ENCODE measurements at regions not wholly inside any gene's neighbourhood (a gene's known extent, or its start where the extent isn't known, plus 50 kb on each side); places are given as distances from the start of the nearest gene placed in this dataset.

DNA sequence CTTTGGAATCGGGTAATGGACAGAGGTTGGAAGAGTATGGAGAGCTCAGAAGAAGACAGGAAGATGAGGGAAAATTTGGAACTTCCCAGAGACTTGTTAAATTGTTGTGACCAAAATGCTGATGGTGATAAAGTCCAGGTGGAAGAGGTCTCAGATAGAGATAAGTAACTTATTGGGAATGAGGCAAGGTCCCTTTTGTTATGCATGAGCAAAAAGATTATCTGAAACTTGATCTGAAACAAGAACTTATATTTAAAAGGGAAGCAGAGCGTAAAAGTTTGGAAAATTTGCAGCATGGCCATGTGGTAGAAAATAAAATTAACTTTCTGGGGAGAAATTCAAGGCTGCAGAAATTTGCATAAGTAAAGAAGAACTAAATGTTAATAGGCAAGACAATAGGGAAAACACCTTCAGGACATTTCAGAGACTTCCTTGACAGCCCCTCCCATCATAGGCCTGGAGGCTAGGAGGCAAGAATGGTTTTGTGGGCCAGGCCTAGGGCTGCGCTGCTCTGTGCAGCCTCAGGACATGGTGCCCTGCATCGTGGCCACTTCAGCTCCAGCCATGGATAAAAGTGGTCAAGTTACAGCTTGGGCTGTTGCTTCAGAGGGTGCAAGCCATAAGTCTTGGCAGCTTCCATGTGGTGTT is 425.7 kb upstream of the PRICKLE1 start:
- ATAC-seq (ENCODE audit: low read depth in 2 of 2) (no peak), DNase-seq (no peak)
- no peaks in the 10 kb centered on the region for H3K9me3 ChIP-seq (ENCODE audit: control insufficient read depth in 2 of 2, low read length in 2 of 2)
- H3K36me3 Mint-ChIP-seq, result no peaks in the 10 kb centered on the region
- no peaks in the 10 kb centered on the region for H3K36me3 ChIP-seq (ENCODE audit: control insufficient read depth, insufficient read depth, low read length)
- H3K27me3 Mint-ChIP-seq, result no peaks in the 10 kb centered on the region
- H3K4me1 Mint-ChIP-seq, result no peaks in the 10 kb centered on the region
- no peak overlapping the region for H3K4me3 ChIP-seq (ENCODE audit: low read depth, low read length)
- H3K27ac ChIP-seq (ENCODE audit: insufficient read depth, low read length, poor library complexity, severe bottlenecking), result no peak overlapping the region
- H3K4me1 ChIP-seq (ENCODE audit: control insufficient read depth, insufficient read depth, low read length, poor library complexity, severe bottlenecking), result no peaks in the 10 kb centered on the region
- no peak overlapping the region for H3K27ac Mint-ChIP-seq
- no peak overlapping the region for H3K4me3 Mint-ChIP-seq
- H3K27me3 ChIP-seq (ENCODE audit: control insufficient read depth, insufficient read depth, low read length), result no peaks in the 10 kb centered on the region
- peaks cover 0 to 9% (median 1%) of the 10 kb centered on the region in 7 donors for H3K9me3 Mint-ChIP-seq

DNA sequence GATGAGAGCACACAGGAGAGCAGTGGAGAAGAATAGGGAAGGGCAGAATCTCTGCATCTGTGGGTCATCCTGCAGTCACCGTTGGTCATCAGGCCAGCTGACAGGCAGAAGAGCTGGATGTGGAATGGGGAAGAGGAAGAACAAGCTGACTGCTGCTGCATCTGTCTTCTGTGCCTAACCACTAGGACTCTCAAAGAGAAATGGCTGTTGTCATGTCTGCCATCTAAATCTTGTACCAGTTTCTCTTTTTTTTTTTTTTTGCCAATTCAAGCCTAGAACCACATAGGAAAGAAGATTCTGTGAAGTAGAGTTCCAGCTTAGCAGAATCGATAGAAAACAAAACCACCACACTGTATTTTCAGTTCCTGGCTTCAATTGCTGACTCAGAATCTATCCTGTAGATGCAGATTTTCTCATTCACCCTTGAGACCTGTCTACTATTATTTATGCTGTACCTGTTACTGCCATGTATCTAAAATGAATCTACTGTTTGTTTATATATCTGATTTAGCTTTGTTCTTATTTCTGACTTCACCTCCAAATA is 421.9 kb upstream of the PRICKLE1 start:
- no peak overlapping the region for H3K27ac ChIP-seq (ENCODE audit: insufficient read depth, low read length, poor library complexity, severe bottlenecking)
- no peak overlapping the region for H3K4me3 Mint-ChIP-seq
- no peak for DNase-seq
- no peaks in the 10 kb centered on the region for H3K4me1 Mint-ChIP-seq
- no peak for ATAC-seq (ENCODE audit: low read depth in 2 of 2)
- peaks cover 0 to 9% (median under 1%) of the 10 kb centered on the region in 7 donors for H3K9me3 Mint-ChIP-seq
- H3K27ac Mint-ChIP-seq, result no peak overlapping the region
- H3K4me3 ChIP-seq (ENCODE audit: low read depth, low read length), result no peak overlapping the region
- no peaks in the 10 kb centered on the region for H3K9me3 ChIP-seq (ENCODE audit: control insufficient read depth in 2 of 2, low read length in 2 of 2)
- H3K36me3 Mint-ChIP-seq, result no peaks in the 10 kb centered on the region
- H3K27me3 Mint-ChIP-seq, result no peaks in the 10 kb centered on the region
- H3K36me3 ChIP-seq (ENCODE audit: control insufficient read depth, insufficient read depth, low read length), result no peaks in the 10 kb centered on the region
- no peaks in the 10 kb centered on the region for H3K4me1 ChIP-seq (ENCODE audit: control insufficient read depth, insufficient read depth, low read length, poor library complexity, severe bottlenecking)
- no peaks in the 10 kb centered on the region for H3K27me3 ChIP-seq (ENCODE audit: control insufficient read depth, insufficient read depth, low read length)

DNA sequence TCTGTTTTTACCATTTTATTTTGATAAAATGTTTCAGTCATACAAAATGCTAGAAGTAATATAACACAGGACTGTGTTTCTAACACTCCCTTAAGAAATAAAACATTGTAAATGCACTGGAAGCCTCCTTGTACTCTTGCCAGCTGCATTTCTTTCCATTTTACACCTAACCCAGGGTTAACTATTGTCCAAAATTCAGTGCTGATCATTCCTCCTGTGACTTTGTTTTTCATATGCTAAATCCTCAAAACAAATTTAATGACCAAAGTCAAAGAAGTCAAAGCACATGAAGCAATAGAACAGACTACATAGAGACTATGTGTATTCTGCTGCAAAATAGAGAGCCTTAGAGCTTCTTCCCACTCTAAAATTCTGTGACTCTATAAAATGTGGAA is 420.3 kb upstream of the PRICKLE1 start:
- no peaks in the 10 kb centered on the region for H3K4me1 Mint-ChIP-seq
- no peak overlapping the region for H3K4me3 Mint-ChIP-seq
- Histone ChIP-seq H3K36me3 (ENCODE audit: control insufficient read depth, insufficient read depth, low read length) (no peaks in the 10 kb centered on the region), H3K4me1 (ENCODE audit: control insufficient read depth, insufficient read depth, low read length, poor library complexity, severe bottlenecking) (no peaks in the 10 kb centered on the region), H3K4me3 (ENCODE audit: low read depth, low read length) (no peak overlapping the region), H3K27ac (ENCODE audit: insufficient read depth, low read length, poor library complexity, severe bottlenecking) (no peak overlapping the region), H3K27me3 (ENCODE audit: control insufficient read depth, insufficient read depth, low read length) (no peaks in the 10 kb centered on the region), H3K9me3 (ENCODE audit: control insufficient read depth in 2 of 2, low read length in 2 of 2) (no peaks in the 10 kb centered on the region)
- ATAC-seq (ENCODE audit: low read depth in 2 of 2) (no peak), DNase-seq (no peak)
- no peaks in the 10 kb centered on the region for H3K36me3 Mint-ChIP-seq
- peaks cover 0 to 9% (median 1%) of the 10 kb centered on the region in 7 donors for H3K9me3 Mint-ChIP-seq
- H3K27me3 Mint-ChIP-seq, result no peaks in the 10 kb centered on the region
- no peak overlapping the region for H3K27ac Mint-ChIP-seq

DNA sequence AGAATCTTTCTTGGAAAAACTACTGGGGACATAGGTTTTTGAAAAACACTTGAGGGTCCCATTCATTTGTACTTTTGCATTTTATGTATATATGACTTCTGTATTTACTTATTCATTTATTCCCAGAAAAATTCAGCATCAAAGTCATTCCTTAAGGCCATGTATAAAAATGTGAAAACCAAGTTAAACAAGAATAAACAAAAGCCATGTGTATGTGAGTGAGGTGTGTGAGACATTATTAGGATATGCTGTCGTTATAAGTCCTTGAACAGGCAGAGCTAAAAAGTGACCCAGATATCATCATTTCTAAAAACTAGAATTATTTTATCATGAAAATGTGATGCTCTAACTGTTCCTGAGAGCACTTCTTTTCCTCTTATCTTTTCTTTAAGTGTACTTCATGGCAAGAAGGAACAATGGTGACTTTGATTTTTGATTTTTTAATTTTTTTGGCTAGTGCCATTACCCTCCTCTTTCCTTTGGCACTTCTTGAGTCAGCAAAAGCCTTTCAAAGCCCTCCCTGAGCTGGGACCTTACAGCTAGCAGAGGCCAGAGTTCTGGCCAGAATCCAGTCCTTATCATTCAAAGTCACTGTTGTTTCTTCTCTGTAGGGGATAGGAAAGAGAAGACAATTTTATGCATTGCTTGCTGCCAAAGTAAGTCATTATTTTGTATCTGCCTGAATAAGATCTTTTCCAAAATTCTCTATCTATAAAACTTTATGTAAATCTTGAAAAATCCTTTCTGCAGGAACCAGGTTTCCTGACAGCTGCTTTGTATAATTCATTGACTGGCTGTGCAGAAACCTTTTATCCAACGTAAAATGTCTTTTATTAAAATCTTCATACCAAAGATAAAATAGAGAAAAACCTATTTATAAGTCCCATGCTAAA is 419.7 kb upstream of the PRICKLE1 start:
- Histone ChIP-seq H3K9me3 (ENCODE audit: control insufficient read depth in 2 of 2, low read length in 2 of 2) (no peaks in the 10 kb centered on the region), H3K27me3 (ENCODE audit: control insufficient read depth, insufficient read depth, low read length) (no peaks in the 10 kb centered on the region), H3K27ac (ENCODE audit: insufficient read depth, low read length, poor library complexity, severe bottlenecking) (no peak overlapping the region), H3K4me1 (ENCODE audit: control insufficient read depth, insufficient read depth, low read length, poor library complexity, severe bottlenecking) (no peaks in the 10 kb centered on the region), H3K4me3 (ENCODE audit: low read depth, low read length) (no peak overlapping the region), H3K36me3 (ENCODE audit: control insufficient read depth, insufficient read depth, low read length) (no peaks in the 10 kb centered on the region)
- no peak for DNase-seq
- Mint-ChIP-seq H3K4me3 (no peak overlapping the region), H3K27ac (no peak overlapping the region), H3K36me3 (no peaks in the 10 kb centered on the region), H3K9me3 (peaks cover 0 to 9% (median 1%) of the 10 kb centered on the region in 7 donors), H3K27me3 (no peaks in the 10 kb centered on the region), H3K4me1 (no peaks in the 10 kb centered on the region)
- no peak for ATAC-seq (ENCODE audit: low read depth in 2 of 2)

DNA sequence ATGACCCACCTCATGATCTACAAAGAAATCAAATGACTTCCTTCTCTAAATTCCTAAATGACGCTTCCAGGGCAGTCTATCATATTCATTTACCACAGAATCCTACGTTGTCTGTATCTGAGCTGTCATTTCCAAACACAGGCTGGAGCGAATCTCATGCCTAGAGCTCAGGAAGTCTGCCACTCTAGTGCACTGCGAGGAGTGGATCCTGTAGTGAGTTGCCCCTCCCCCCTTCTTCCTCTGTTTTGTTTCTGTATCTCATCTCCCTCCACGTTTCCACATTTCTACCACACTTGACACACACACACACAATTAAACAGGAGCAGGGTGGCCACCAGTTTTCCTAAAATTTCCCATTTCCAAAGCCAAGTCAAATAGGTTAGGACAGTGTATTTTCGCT is 415.4 kb upstream of the PRICKLE1 start:
- Histone ChIP-seq H3K27ac (ENCODE audit: insufficient read depth, low read length, poor library complexity, severe bottlenecking) (no peak overlapping the region), H3K9me3 (ENCODE audit: control insufficient read depth in 2 of 2, low read length in 2 of 2) (no peaks in the 10 kb centered on the region), H3K27me3 (ENCODE audit: control insufficient read depth, insufficient read depth, low read length) (no peaks in the 10 kb centered on the region), H3K4me1 (ENCODE audit: control insufficient read depth, insufficient read depth, low read length, poor library complexity, severe bottlenecking) (no peaks in the 10 kb centered on the region), H3K36me3 (ENCODE audit: control insufficient read depth, insufficient read depth, low read length) (no peaks in the 10 kb centered on the region), H3K4me3 (ENCODE audit: low read depth, low read length) (no peak overlapping the region)
- peaks cover 0 to 4% (median 0%) of the 10 kb centered on the region in 7 donors for H3K9me3 Mint-ChIP-seq
- no peaks in the 10 kb centered on the region for H3K36me3 Mint-ChIP-seq
- no peak overlapping the region for H3K4me3 Mint-ChIP-seq
- no peaks in the 10 kb centered on the region for H3K27me3 Mint-ChIP-seq
- ATAC-seq (ENCODE audit: low read depth in 2 of 2), result no peak
- H3K27ac Mint-ChIP-seq, result no peak overlapping the region
- no peaks in the 10 kb centered on the region for H3K4me1 Mint-ChIP-seq
- no peak for DNase-seq

DNA sequence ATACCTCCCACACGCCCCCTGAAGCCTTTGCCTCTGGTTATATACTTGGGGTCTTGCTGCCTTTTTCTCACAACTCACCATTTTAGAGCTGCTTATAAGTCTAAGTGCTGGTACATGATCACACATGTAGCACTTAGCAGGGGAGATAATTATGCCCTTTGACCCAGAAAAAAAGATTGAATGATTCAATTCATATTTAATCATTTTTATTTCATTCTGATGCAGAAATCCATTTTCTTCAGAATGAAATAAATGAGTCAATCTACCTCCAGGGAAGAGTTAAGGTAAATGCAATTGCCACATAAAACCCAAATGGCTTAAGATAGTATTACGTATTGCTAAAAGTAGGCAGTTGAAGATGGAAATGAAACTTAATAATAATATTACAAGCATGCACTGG is 414.6 kb upstream of the PRICKLE1 start:
- Mint-ChIP-seq H3K4me1 (no peaks in the 10 kb centered on the region), H3K9me3 (peaks cover 0 to 4% (median 1%) of the 10 kb centered on the region in 7 donors), H3K27me3 (no peaks in the 10 kb centered on the region), H3K36me3 (no peaks in the 10 kb centered on the region), H3K27ac (no peak overlapping the region), H3K4me3 (no peak overlapping the region)
- H3K27me3 ChIP-seq (ENCODE audit: control insufficient read depth, insufficient read depth, low read length), result no peaks in the 10 kb centered on the region
- H3K4me3 ChIP-seq (ENCODE audit: low read depth, low read length), result no peak overlapping the region
- ATAC-seq (ENCODE audit: low read depth in 2 of 2), result no peak
- no peaks in the 10 kb centered on the region for H3K36me3 ChIP-seq (ENCODE audit: control insufficient read depth, insufficient read depth, low read length)
- no peaks in the 10 kb centered on the region for H3K4me1 ChIP-seq (ENCODE audit: control insufficient read depth, insufficient read depth, low read length, poor library complexity, severe bottlenecking)
- no peak overlapping the region for H3K27ac ChIP-seq (ENCODE audit: insufficient read depth, low read length, poor library complexity, severe bottlenecking)
- no peak for DNase-seq
- H3K9me3 ChIP-seq (ENCODE audit: control insufficient read depth in 2 of 2, low read length in 2 of 2), result no peaks in the 10 kb centered on the region

DNA sequence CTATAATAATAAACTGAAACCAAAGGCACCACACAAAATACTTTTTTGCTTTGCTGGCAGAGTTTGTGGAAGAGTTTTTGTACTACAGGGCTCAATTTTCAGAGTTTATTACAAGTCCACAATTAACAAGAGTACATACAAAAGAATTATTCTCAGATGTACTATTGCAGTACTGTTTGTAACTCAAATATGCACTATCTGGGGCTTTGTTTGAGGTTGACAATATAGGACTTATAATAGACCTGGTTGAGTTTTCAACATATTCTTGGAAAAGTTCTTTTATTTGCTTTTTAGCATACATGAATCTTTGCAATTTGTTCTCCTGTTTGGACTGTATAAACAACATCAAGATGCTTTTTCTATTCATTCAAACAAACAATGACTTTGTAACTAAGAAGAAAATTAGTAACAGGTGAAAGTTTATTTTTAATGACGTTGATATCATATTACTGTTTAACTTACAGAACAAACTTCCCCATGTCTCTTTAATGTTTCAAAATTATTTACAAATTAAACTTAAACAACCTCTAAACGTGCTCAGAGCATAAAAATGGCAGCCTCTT is 407.4 kb upstream of the PRICKLE1 start:
- H3K4me1 ChIP-seq (ENCODE audit: control insufficient read depth, insufficient read depth, low read length, poor library complexity, severe bottlenecking), result no peaks in the 10 kb centered on the region
- ATAC-seq (ENCODE audit: low read depth in 2 of 2), result no peak
- no peak for DNase-seq
- H3K9me3 Mint-ChIP-seq, result peaks cover 0 to 6% (median 2%) of the 10 kb centered on the region in 7 donors
- no peaks in the 10 kb centered on the region for H3K4me1 Mint-ChIP-seq
- no peak overlapping the region for H3K4me3 ChIP-seq (ENCODE audit: low read depth, low read length)
- no peaks in the 10 kb centered on the region for H3K9me3 ChIP-seq (ENCODE audit: control insufficient read depth in 2 of 2, low read length in 2 of 2)
- no peaks in the 10 kb centered on the region for H3K27me3 Mint-ChIP-seq
- no peak overlapping the region for H3K27ac Mint-ChIP-seq
- H3K36me3 ChIP-seq (ENCODE audit: control insufficient read depth, insufficient read depth, low read length), result no peaks in the 10 kb centered on the region
- no peak overlapping the region for H3K4me3 Mint-ChIP-seq
- no peak overlapping the region for H3K27ac ChIP-seq (ENCODE audit: insufficient read depth, low read length, poor library complexity, severe bottlenecking)
- H3K36me3 Mint-ChIP-seq, result no peaks in the 10 kb centered on the region
- H3K27me3 ChIP-seq (ENCODE audit: control insufficient read depth, insufficient read depth, low read length), result no peaks in the 10 kb centered on the region

Data from CD4-positive, CD25-positive, alpha-beta regulatory T cell (primary cell).